Panc1 (cell line): ENCODE measurements at regions not wholly inside any gene's neighbourhood (a gene's known extent, or its start where the extent isn't known, plus 50 kb on each side); places are given as distances from the start of the nearest gene placed in this dataset.

Experiments
- POLR2AphosphoS5 ChIP-seq: IDR thresholded peaks from 2 replicates; pipeline ENCODE4 v1.6.1; 2012; ENCODE audit warnings: mild to moderate bottlenecking, low read depth, low read length, moderate library complexity
- SIN3A ChIP-seq: IDR thresholded peaks from 2 replicates; pipeline ENCODE4 v1.6.1; 2012; ENCODE audit warnings: low read depth, mild to moderate bottlenecking, low read length, moderate library complexity, borderline replicate concordance; ENCODE audit not compliant: insufficient read depth
- TCF7L2 ChIP-seq: IDR thresholded peaks from 2 replicates; pipeline ENCODE4 v1.6.1; 2011; ENCODE audit warnings: mild to moderate bottlenecking, low read depth, low read length, inconsistent platforms
- TF ChIP-seq, protein P1 (sequence below): fragments of 450-650 bp; IDR thresholded peaks from 2 replicates; pipeline ENCODE4 v1.5.1; 2017; ENCODE audit warnings: mild to moderate bottlenecking
- TF ChIP-seq, protein P2 (sequence below), 2 experiments: IDR thresholded peaks; 2 replicates each; pipeline ENCODE4 v1.6.1; 2011 to 2012; ENCODE audit warnings: low read depth in 2 of 2, control low read depth in 1 of 2, low read length in 1 of 2, mild to moderate bottlenecking in 1 of 2, moderate library complexity in 1 of 2; ENCODE audit not compliant: insufficient read depth in 1 of 2

DNA sequence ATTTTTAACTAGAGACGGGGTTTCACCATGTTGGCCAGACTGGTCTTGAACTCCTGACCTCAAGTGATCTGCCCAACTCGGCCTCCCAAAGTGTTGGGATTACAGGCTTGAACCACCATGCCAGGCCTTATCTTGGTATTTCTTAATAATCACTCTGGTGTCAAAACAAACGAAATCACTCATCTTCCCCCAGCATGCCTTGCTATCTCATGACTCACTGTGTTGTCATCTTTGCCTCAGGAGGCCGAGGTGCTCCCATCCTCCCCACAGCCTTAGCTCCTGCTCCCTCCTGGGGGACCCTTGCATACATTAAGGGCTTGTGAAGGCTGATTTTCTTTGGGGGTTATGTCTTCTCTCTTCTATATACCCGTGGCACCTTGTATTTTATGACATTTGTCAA, 250.1 kb upstream of the DPP10 start:
- TF ChIP-seq, protein P1, sequence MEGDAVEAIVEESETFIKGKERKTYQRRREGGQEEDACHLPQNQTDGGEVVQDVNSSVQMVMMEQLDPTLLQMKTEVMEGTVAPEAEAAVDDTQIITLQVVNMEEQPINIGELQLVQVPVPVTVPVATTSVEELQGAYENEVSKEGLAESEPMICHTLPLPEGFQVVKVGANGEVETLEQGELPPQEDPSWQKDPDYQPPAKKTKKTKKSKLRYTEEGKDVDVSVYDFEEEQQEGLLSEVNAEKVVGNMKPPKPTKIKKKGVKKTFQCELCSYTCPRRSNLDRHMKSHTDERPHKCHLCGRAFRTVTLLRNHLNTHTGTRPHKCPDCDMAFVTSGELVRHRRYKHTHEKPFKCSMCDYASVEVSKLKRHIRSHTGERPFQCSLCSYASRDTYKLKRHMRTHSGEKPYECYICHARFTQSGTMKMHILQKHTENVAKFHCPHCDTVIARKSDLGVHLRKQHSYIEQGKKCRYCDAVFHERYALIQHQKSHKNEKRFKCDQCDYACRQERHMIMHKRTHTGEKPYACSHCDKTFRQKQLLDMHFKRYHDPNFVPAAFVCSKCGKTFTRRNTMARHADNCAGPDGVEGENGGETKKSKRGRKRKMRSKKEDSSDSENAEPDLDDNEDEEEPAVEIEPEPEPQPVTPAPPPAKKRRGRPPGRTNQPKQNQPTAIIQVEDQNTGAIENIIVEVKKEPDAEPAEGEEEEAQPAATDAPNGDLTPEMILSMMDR = no peak
- TF ChIP-seq POLR2AphosphoS5 (no peak), SIN3A (no peak), TCF7L2 (no peak)
- TF ChIP-seq, protein P2, sequence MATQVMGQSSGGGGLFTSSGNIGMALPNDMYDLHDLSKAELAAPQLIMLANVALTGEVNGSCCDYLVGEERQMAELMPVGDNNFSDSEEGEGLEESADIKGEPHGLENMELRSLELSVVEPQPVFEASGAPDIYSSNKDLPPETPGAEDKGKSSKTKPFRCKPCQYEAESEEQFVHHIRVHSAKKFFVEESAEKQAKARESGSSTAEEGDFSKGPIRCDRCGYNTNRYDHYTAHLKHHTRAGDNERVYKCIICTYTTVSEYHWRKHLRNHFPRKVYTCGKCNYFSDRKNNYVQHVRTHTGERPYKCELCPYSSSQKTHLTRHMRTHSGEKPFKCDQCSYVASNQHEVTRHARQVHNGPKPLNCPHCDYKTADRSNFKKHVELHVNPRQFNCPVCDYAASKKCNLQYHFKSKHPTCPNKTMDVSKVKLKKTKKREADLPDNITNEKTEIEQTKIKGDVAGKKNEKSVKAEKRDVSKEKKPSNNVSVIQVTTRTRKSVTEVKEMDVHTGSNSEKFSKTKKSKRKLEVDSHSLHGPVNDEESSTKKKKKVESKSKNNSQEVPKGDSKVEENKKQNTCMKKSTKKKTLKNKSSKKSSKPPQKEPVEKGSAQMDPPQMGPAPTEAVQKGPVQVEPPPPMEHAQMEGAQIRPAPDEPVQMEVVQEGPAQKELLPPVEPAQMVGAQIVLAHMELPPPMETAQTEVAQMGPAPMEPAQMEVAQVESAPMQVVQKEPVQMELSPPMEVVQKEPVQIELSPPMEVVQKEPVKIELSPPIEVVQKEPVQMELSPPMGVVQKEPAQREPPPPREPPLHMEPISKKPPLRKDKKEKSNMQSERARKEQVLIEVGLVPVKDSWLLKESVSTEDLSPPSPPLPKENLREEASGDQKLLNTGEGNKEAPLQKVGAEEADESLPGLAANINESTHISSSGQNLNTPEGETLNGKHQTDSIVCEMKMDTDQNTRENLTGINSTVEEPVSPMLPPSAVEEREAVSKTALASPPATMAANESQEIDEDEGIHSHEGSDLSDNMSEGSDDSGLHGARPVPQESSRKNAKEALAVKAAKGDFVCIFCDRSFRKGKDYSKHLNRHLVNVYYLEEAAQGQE (IDR thresholded peaks at IDR 0.05; ENCODE audit: insufficient read depth in 1 of 2, low read depth in 2 of 2, low read length in 1 of 2) = no peak
